Gastrocnemius medialis (tissue), 4 donors: ENCODE measurements at regions not wholly inside any gene's neighbourhood (a gene's known extent, or its start where the extent isn't known, plus 50 kb on each side); places are given as distances from the start of the nearest gene placed in this dataset.

Experiments
- ATAC-seq, 2 donors: fragments of 150-250 bp; one replicate each; pipeline ENCODE4 v1.9.1; 2016
- DNase-seq, 2 donors: peaks; one replicate each; pipeline ENCODE4 v3.0.0-alpha.2; 2019
- H3K27ac ChIP-seq, 4 donors: fragments of 200-600 bp; sonication (generic); 1 replicate in 1 of 4; 2 replicates in 3 of 4; pipeline ENCODE4 v1.5.1; 2016 to 2018; ENCODE audit warnings: mild to moderate bottlenecking in 2 of 4, moderate library complexity in 1 of 4
- H3K27me3 ChIP-seq, 3 donors: fragments of 200-600 bp; sonication (generic) in 2 of 3; 1 replicate in 1 of 3; 2 replicates in 2 of 3; pipeline versions ENCODE4 v1.5.1 to v1.6.0; 2016 to 2019; ENCODE audit warnings: mild to moderate bottlenecking in 1 of 3, moderate library complexity in 1 of 3
- H3K36me3 ChIP-seq, 2 donors: fragments of 200-600 bp; sonication (generic) in 1 of 2; one replicate each; pipeline ENCODE4 v1.5.1; 2017 to 2018
- H3K4me1 ChIP-seq, 2 donors: fragments of 200-600 bp; sonication (generic) in 1 of 2; one replicate each; pipeline ENCODE4 v1.5.1; 2016 to 2017; ENCODE audit warnings: mild to moderate bottlenecking in 2 of 2
- H3K4me3 ChIP-seq, 4 donors: fragments of 200-600 bp; sonication (generic) in 3 of 4; 1 replicate in 1 of 4; 2 replicates in 3 of 4; pipeline ENCODE4 v1.5.1; 2016 to 2019; ENCODE audit warnings: mild to moderate bottlenecking in 2 of 4
- H3K9me3 ChIP-seq, 3 donors: fragments of 200-600 bp; sonication (generic) in 2 of 3; 1 replicate in 1 of 3; 2 replicates in 2 of 3; pipeline ENCODE4 v1.5.1; 2016 to 2019
- CTCF ChIP-seq, 5 experiments: fragments of 450-650 bp in 3 of 5; fragments of 200-600 bp in 2 of 5; sonication (generic) in 2 of 5; IDR thresholded peaks in 4 of 5; conservative IDR thresholded peaks in 1 of 5; 1 replicate in 4 of 5; 2 replicates in 1 of 5; pipeline ENCODE4 v1.5.1; 2016 to 2019; ENCODE audit warnings: antibody characterized with exemption in 5 of 5, mild to moderate bottlenecking in 3 of 5, moderate library complexity in 3 of 5
- POLR2A ChIP-seq, 2 donors: fragments of 450-650 bp; IDR thresholded peaks; one replicate each; pipeline ENCODE4 v1.6.1; 2017; ENCODE audit warnings: antibody characterized with exemption in 2 of 2, mild to moderate bottlenecking in 2 of 2, moderate library complexity in 2 of 2
- in situ Hi-C, 4 donors: fragments of 200-750 bp; cut with MboI; loops; one replicate each; pipeline versions ENCODE4 v1.15.0 to v1.8.0; 2017; ENCODE audit warnings: low sequenced_read_pairs in 4 of 4
- intact Hi-C: fragments of 100-400 bp; cut with DNase I; formaldehyde crosslinking; loops from one replicate; pipeline ENCODE4 v1.15.1; 2023; ENCODE audit warnings: low total_unique reads

DNA sequence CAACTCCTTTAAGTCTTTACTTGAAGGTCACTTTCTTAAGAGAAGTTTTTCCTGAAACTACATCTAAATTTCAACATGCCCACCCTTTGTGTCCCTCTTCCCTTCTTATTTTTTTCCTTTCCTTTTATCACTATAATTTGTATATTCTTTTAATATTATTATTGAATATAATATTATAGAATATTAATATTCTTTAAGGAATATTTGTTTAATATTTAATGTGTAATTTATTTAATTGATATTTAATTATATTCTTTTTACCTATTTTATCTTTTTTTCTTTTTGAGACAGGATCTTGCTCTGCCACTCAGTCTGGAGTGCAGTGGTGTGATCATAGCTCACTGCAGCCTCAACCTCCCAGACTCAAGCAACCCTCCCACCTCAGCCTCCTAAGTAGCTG is 114.8 kb downstream of the KDR start:
- Histone ChIP-seq H3K9me3 (no peaks in the 10 kb centered on the region), H3K36me3 (no peaks in the 10 kb centered on the region), H3K27ac (no peak overlapping the region), H3K27me3 (no peaks in the 10 kb centered on the region), H3K4me3 (no peak overlapping the region), H3K4me1 (peaks cover 0 to 4% of the 10 kb centered on the region in 2 donors)
- in situ Hi-C loops (loop anchor here in 1 of 4 donors (25.0 kb wide), 1 partner anchor 302 kb away; no protein-coding TSS in a partner anchor), intact Hi-C loops (no loop called here)
- TF ChIP-seq CTCF (IDR thresholded peaks at IDR 0.05 in 4 of 5, conservative IDR thresholded peaks at IDR 0.05 in 1 of 5) (no peak), POLR2A (IDR thresholded peaks at IDR 0.05) (no peak)
- DNase-seq, result no peak
- ATAC-seq, result no peak

- Histone ChIP-seq H3K9me3 (no peaks in the 10 kb centered on the region), H3K4me1 (peaks cover 0 to 13% of the 10 kb centered on the region in 2 donors), H3K27me3 (no peaks in the 10 kb centered on the region), H3K4me3 (no peak overlapping the region), H3K27ac (no peak overlapping the region), H3K36me3 (no peaks in the 10 kb centered on the region)
- no peak for DNase-seq
- intact Hi-C loops, result no loop called here
- in situ Hi-C loops, result loop anchor here (10.0 to 25.0 kb wide), 3 partner anchors 304 to 316 kb away; no protein-coding TSS in a partner anchor
- ATAC-seq, result no peak
- TF ChIP-seq POLR2A (IDR thresholded peaks at IDR 0.05) (no peak), CTCF (IDR thresholded peaks at IDR 0.05 in 4 of 5, conservative IDR thresholded peaks at IDR 0.05 in 1 of 5) (peak in 1 of 5 experiments; percentile 20)
Measured at GRCh38 chr4:55008166-55009056, 117.0 kb downstream of the KDR start.

- H3K4me1 ChIP-seq, result peaks cover 0 to 13% of the 10 kb centered on the region in 2 donors
- H3K4me3 ChIP-seq, result no peak overlapping the region
- H3K27ac ChIP-seq, result no peak overlapping the region
- DNase-seq, result no peak
- no peaks in the 10 kb centered on the region for H3K9me3 ChIP-seq
- TF ChIP-seq POLR2A (IDR thresholded peaks at IDR 0.05) (no peak), CTCF (IDR thresholded peaks at IDR 0.05 in 4 of 5, conservative IDR thresholded peaks at IDR 0.05 in 1 of 5) (no peak)
- no peaks in the 10 kb centered on the region for H3K27me3 ChIP-seq
- in situ Hi-C loops, result loop anchor here (10.0 to 25.0 kb wide), 3 partner anchors 306 to 319 kb away; no protein-coding TSS in a partner anchor
- intact Hi-C loops, result no loop called here
- no peaks in the 10 kb centered on the region for H3K36me3 ChIP-seq
- ATAC-seq, result no peak
Measured at GRCh38 chr4:55005910-55006309, 119.5 kb downstream of the KDR start.

GRCh38 chr4:55004831-55005230 is 120.6 kb downstream of the KDR start:
- H3K27ac ChIP-seq, result peak overlapping the region in 1 of 4 donors; percentile 20
- TF ChIP-seq POLR2A (IDR thresholded peaks at IDR 0.05) (no peak), CTCF (IDR thresholded peaks at IDR 0.05 in 4 of 5, conservative IDR thresholded peaks at IDR 0.05 in 1 of 5) (no peak)
- H3K4me3 ChIP-seq, result no peak overlapping the region
- DNase-seq, result peak; percentile 16 to 51
- no peaks in the 10 kb centered on the region for H3K36me3 ChIP-seq
- H3K4me1 ChIP-seq, result peaks cover 0 to 13% of the 10 kb centered on the region in 2 donors
- peak; percentile 56 to 58 for ATAC-seq
- in situ Hi-C loops, result loop anchor here (10.0 to 25.0 kb wide), 3 partner anchors 307 to 320 kb away; no protein-coding TSS in a partner anchor
- no peaks in the 10 kb centered on the region for H3K9me3 ChIP-seq
- no peaks in the 10 kb centered on the region for H3K27me3 ChIP-seq
- intact Hi-C loops, result no loop called here
